Mesothelial cell of epicardium (in vitro differentiated cells): ENCODE measurements at regions not wholly inside any gene's neighbourhood (a gene's known extent, or its start where the extent isn't known, plus 50 kb on each side); places are given as distances from the start of the nearest gene placed in this dataset.

Experiments
- DNase-seq, 2 experiments: peaks; one replicate each; pipeline ENCODE4 v3.0.0; 2021; ENCODE audit warnings: low spot score in 2 of 2; ENCODE audit not compliant: unreplicated experiment in 2 of 2
- H3K27ac Mint-ChIP-seq: 2 replicates; pipeline ENCODE4 v1.8.0; 2021; ENCODE audit warnings: mixed read lengths
- H3K27me3 Mint-ChIP-seq: 2 replicates; pipeline ENCODE4 v1.8.0; 2021; ENCODE audit warnings: low read depth, mixed read lengths
- H3K36me3 Mint-ChIP-seq: 2 replicates; pipeline ENCODE4 v1.8.0; 2021; ENCODE audit warnings: mixed read lengths
- H3K4me1 Mint-ChIP-seq: 2 replicates; pipeline ENCODE4 v1.8.0; 2021; ENCODE audit warnings: mixed read lengths
- H3K4me3 Mint-ChIP-seq: 2 replicates; pipeline ENCODE4 v1.8.0; 2021; ENCODE audit warnings: mild to moderate bottlenecking, moderate library complexity, mixed read lengths
- H3K9me3 Mint-ChIP-seq: 2 replicates; pipeline ENCODE4 v1.8.0; 2021; ENCODE audit warnings: mixed read lengths
- TF ChIP-seq, protein P1 (sequence below): fragments of 200-600 bp; sonication (generic); IDR thresholded peaks from one replicate; pipeline ENCODE4 v1.5.0; 2021; ENCODE audit warnings: antibody characterized with exemption; ENCODE audit not compliant: unreplicated experiment

DNA sequence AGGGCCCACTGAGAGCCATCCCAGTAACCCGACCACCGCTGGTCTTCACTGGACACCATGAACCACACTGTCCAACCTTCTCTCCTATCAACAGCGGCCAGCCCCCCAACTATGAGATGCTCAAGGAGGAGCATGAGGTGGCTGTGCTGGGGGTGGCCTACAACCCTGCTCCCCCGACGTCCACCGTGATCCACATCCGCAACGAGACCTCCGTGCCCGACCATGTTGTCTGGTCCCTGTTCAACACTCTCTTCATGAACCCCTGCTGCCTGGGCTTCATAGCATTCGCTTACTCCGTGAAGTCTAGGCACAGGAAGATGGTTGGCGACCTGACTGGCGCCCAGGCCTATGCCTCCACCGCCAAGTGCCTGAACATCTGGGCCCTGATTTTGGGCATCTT, 423.8 kb upstream of the EPHA5 start:
- TF ChIP-seq, protein P1, sequence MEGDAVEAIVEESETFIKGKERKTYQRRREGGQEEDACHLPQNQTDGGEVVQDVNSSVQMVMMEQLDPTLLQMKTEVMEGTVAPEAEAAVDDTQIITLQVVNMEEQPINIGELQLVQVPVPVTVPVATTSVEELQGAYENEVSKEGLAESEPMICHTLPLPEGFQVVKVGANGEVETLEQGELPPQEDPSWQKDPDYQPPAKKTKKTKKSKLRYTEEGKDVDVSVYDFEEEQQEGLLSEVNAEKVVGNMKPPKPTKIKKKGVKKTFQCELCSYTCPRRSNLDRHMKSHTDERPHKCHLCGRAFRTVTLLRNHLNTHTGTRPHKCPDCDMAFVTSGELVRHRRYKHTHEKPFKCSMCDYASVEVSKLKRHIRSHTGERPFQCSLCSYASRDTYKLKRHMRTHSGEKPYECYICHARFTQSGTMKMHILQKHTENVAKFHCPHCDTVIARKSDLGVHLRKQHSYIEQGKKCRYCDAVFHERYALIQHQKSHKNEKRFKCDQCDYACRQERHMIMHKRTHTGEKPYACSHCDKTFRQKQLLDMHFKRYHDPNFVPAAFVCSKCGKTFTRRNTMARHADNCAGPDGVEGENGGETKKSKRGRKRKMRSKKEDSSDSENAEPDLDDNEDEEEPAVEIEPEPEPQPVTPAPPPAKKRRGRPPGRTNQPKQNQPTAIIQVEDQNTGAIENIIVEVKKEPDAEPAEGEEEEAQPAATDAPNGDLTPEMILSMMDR: no peak
- no peaks in the 10 kb centered on the region for H3K4me1 Mint-ChIP-seq
- H3K27ac Mint-ChIP-seq: no peak overlapping the region
- peaks cover 22% of the 10 kb centered on the region for H3K9me3 Mint-ChIP-seq
- no peaks in the 10 kb centered on the region for H3K36me3 Mint-ChIP-seq
- no peak overlapping the region for H3K4me3 Mint-ChIP-seq
- DNase-seq: no peak
- H3K27me3 Mint-ChIP-seq: no peaks in the 10 kb centered on the region

DNA sequence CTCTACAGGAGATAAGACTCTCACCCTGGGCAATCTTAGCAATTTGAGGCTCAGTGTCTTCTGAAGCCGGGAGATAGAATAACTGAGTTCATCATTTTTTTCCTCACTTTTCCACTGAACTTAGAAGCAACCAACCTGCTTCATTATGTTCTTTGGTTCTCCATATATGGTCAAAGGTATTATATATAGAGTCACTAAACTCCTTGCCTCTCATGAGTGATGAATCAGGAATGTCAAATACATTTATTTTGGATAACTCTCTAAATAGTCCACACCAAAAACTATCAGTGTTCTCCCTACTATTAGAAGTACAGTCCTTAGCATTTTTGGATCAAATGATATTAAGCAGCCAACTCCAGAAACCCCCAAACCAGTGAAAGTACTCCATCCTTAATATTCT, 421.5 kb upstream of the EPHA5 start:
- peaks cover 29% of the 10 kb centered on the region for H3K9me3 Mint-ChIP-seq
- H3K4me1 Mint-ChIP-seq: no peaks in the 10 kb centered on the region
- TF ChIP-seq, protein P1: no peak
- no peak for DNase-seq
- H3K36me3 Mint-ChIP-seq: no peaks in the 10 kb centered on the region
- no peak overlapping the region for H3K4me3 Mint-ChIP-seq
- no peaks in the 10 kb centered on the region for H3K27me3 Mint-ChIP-seq
- H3K27ac Mint-ChIP-seq: no peak overlapping the region

DNA sequence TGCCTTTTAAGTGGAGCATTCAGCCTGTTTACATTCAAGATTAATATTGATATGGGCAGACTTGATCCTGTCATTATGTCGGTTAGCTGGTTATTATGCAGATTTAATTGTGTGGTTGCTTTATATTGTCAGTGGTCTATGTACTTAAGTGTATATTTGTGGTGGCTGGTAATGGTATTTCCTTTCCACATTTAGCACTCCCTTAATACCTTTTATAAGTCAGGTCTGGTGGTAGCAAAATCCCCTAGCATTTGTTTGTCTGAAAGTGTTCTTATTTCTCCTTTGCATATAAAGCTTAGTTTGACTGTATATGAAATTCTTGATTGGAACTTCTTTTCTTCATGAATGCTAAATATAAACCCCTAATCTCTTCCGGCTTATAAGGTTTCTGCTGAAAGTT, 403.7 kb upstream of the EPHA5 start:
- H3K36me3 Mint-ChIP-seq: no peaks in the 10 kb centered on the region
- H3K9me3 Mint-ChIP-seq: peaks cover 30% of the 10 kb centered on the region
- TF ChIP-seq, protein P1: no peak
- no peak for DNase-seq
- H3K4me3 Mint-ChIP-seq: no peak overlapping the region
- H3K27ac Mint-ChIP-seq: no peak overlapping the region
- H3K4me1 Mint-ChIP-seq: no peaks in the 10 kb centered on the region
- no peaks in the 10 kb centered on the region for H3K27me3 Mint-ChIP-seq

DNA sequence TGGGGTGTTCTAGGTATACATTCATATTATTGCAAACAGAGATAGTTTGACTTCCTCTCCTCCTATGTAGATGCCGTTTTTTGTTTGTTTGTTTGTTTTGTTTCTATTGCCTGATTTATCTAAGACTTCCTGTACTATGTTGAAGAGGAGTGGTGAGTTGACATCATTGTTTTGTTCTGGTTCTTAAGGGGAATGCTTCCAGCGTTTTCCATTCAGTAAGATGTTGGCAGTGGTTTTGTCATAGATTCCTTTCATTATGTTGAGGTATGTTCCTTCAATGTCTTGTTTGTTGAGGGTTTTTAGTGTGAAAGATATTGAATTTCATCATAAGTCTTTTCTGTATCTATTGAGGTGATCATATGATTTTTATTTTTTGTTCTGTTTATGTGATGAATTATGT, 401.6 kb upstream of the EPHA5 start:
- H3K4me1 Mint-ChIP-seq: no peaks in the 10 kb centered on the region
- H3K27ac Mint-ChIP-seq: no peak overlapping the region
- no peak for DNase-seq
- H3K36me3 Mint-ChIP-seq: no peaks in the 10 kb centered on the region
- no peaks in the 10 kb centered on the region for H3K27me3 Mint-ChIP-seq
- TF ChIP-seq, protein P1: no peak
- H3K9me3 Mint-ChIP-seq: peaks cover 24% of the 10 kb centered on the region
- no peak overlapping the region for H3K4me3 Mint-ChIP-seq

DNA sequence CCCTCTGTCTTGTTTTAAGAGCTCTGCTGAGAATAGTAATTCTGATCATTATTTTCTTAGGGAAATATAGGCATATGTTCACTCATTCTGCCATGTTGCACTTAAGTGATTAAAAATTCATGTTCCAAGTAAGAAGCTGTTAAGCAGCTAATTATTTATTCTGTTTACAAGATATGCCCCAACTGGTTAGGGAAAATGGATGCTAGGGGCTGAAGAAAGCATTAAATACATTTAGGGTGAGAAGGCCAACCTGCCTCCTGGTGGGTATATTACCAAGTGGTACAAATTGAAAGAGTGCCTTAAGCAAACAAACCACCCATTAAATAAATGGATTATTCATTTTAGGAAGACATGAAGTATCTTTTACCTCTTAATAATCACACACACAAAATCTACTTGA, 392.6 kb upstream of the EPHA5 start:
- no peak for DNase-seq
- no peak overlapping the region for H3K4me3 Mint-ChIP-seq
- no peak overlapping the region for H3K27ac Mint-ChIP-seq
- H3K9me3 Mint-ChIP-seq: no peaks in the 10 kb centered on the region
- TF ChIP-seq, protein P1: no peak
- H3K36me3 Mint-ChIP-seq: no peaks in the 10 kb centered on the region
- H3K4me1 Mint-ChIP-seq: no peaks in the 10 kb centered on the region
- H3K27me3 Mint-ChIP-seq: no peaks in the 10 kb centered on the region

DNA sequence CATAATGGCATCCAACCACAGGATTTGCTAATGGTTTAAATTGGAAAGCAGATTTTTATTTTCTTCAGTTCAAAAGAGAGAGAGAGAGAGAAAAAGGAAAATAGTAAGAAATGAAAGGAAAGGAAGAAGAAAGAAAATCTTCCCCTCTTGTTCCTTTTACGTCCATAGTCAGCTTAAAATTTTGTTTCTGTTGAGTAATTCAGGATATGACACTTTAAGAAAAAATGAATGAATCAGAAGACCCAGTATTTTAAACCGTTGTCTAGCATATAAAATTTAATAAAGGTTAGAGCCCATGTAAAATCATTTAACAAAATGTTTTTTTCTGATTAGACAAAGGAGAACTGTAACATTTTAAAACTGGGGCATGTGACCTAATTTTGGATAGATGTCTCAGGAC, 391.8 kb upstream of the EPHA5 start:
- Mint-ChIP-seq H3K27me3 (no peaks in the 10 kb centered on the region), H3K27ac (no peak overlapping the region), H3K4me3 (no peak overlapping the region), H3K36me3 (no peaks in the 10 kb centered on the region), H3K9me3 (no peaks in the 10 kb centered on the region), H3K4me1 (no peaks in the 10 kb centered on the region)
- no peak for DNase-seq
- TF ChIP-seq, protein P1: no peak
